Neuron (in vitro differentiated cells): ENCODE measurements at regions not wholly inside any gene's neighbourhood (a gene's known extent, or its start where the extent isn't known, plus 50 kb on each side); places are given as distances from the start of the nearest gene placed in this dataset.

Experiments used
- H2AFZ ChIP-seq: one replicate; pipeline ENCODE4 v1.6.1; 2013; ENCODE audit warnings: low read depth, mild to moderate bottlenecking, inconsistent platforms, low read length, moderate library complexity
- H3K27me3 ChIP-seq: one replicate; pipeline ENCODE4 v1.6.1; 2013; ENCODE audit warnings: low read length; ENCODE audit not compliant: insufficient read depth
- H3K36me3 ChIP-seq: one replicate; pipeline ENCODE4 v1.6.1; 2013; ENCODE audit warnings: low read length; ENCODE audit not compliant: insufficient read depth
- H3K4me1 ChIP-seq: one replicate; pipeline ENCODE4 v1.6.1; 2013; ENCODE audit warnings: low read length; ENCODE audit not compliant: insufficient read depth
- H3K4me3 ChIP-seq: 2 replicates; pipeline ENCODE4 v1.5.1; 2013; ENCODE audit warnings: mild to moderate bottlenecking, low read length, moderate library complexity
- H3K9me3 ChIP-seq: one replicate; pipeline ENCODE4 v1.6.1; 2013; ENCODE audit warnings: low read length

- Histone ChIP-seq H3K9me3 (no peaks in the 10 kb centered on the region), H2AFZ (peak overlapping the region; percentile 54), H3K36me3 (no peaks in the 10 kb centered on the region), H3K4me1 (peaks cover 3% of the 10 kb centered on the region), H3K27me3 (no peaks in the 10 kb centered on the region), H3K4me3 (no peak overlapping the region)
These were observed 69.7 kb upstream of the PALS2 start for GRCh38 chr7:24503506-24503905.

- Histone ChIP-seq H3K27me3 (no peaks in the 10 kb centered on the region), H3K4me3 (no peak overlapping the region), H3K9me3 (no peaks in the 10 kb centered on the region), H2AFZ (no peak overlapping the region), H3K4me1 (peaks cover 3% of the 10 kb centered on the region), H3K36me3 (no peaks in the 10 kb centered on the region)
These were observed 69.2 kb upstream of the PALS2 start for GRCh38 chr7:24504040-24504439.

GRCh38 chr7:24504836-24505235, 68.4 kb upstream of the PALS2 start:
- H3K27me3 ChIP-seq = no peaks in the 10 kb centered on the region
- no peak overlapping the region for H3K4me3 ChIP-seq
- H3K36me3 ChIP-seq = no peaks in the 10 kb centered on the region
- H3K4me1 ChIP-seq = peaks cover 2% of the 10 kb centered on the region
- H2AFZ ChIP-seq = no peak overlapping the region
- no peaks in the 10 kb centered on the region for H3K9me3 ChIP-seq

GRCh38 chr7:24505968-24506367, 67.3 kb upstream of the PALS2 start:
- no peaks in the 10 kb centered on the region for H3K27me3 ChIP-seq
- no peak overlapping the region for H3K4me3 ChIP-seq
- H3K9me3 ChIP-seq = no peaks in the 10 kb centered on the region

GRCh38 chr7:24508316-24508715, 64.9 kb upstream of the PALS2 start:
- H2AFZ ChIP-seq = no peak overlapping the region
- H3K4me3 ChIP-seq = no peak overlapping the region
- no peaks in the 10 kb centered on the region for H3K4me1 ChIP-seq
- no peaks in the 10 kb centered on the region for H3K9me3 ChIP-seq
- no peaks in the 10 kb centered on the region for H3K27me3 ChIP-seq
- no peaks in the 10 kb centered on the region for H3K36me3 ChIP-seq

More at GRCh38 chr7:24505968-24506367, 67.3 kb upstream of the PALS2 start:
- H3K4me1 ChIP-seq = no peaks in the 10 kb centered on the region
- H2AFZ ChIP-seq = no peak overlapping the region
- H3K36me3 ChIP-seq = no peaks in the 10 kb centered on the region

- Histone ChIP-seq H3K27me3 (no peaks in the 10 kb centered on the region), H3K4me3 (no peak overlapping the region), H3K4me1 (no peaks in the 10 kb centered on the region), H3K36me3 (no peaks in the 10 kb centered on the region), H2AFZ (no peak overlapping the region), H3K9me3 (no peaks in the 10 kb centered on the region)
These were observed 62.5 kb upstream of the PALS2 start for GRCh38 chr7:24510759-24511158.

- Histone ChIP-seq H3K4me3 (no peak overlapping the region), H3K4me1 (peaks cover 4% of the 10 kb centered on the region), H3K36me3 (no peaks in the 10 kb centered on the region), H2AFZ (no peak overlapping the region), H3K27me3 (no peaks in the 10 kb centered on the region), H3K9me3 (peaks cover 3% of the 10 kb centered on the region)
These were observed 56.1 kb upstream of the PALS2 start for GRCh38 chr7:24517166-24517565.

- Histone ChIP-seq H2AFZ (no peak overlapping the region), H3K4me1 (peaks cover 4% of the 10 kb centered on the region), H3K9me3 (peaks cover 3% of the 10 kb centered on the region), H3K36me3 (no peaks in the 10 kb centered on the region), H3K27me3 (no peaks in the 10 kb centered on the region), H3K4me3 (no peak overlapping the region)
These were observed 51.2 kb upstream of the PALS2 start for GRCh38 chr7:24521917-24522623.
